ENCODE measurements at regions not wholly inside any gene's neighbourhood (a gene's known extent, or its start where the extent isn't known, plus 50 kb on each side); places are given as distances from the start of the nearest gene placed in this dataset.

DNA sequence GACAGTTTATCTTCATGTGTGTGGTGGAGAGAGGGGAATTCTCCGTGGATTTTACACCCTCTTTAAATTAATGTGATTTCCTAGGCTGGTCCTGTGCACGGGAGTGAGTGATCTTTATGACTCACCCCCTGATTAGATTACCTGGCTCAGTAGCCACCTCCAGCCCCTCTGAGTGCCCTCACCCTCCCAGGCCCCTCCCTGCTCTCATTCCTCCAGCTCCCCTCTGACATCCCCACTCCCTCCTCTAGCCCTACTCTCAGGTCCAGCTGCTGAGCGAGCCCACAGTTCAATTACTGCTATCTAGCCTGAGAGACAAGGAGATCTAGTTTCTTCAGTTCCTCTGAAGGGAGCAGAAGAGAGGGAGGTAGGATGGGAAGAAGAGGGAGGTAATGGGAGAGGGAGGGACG lies 61.8 kb upstream of the ARAP3 start:
- no peaks in the 10 kb centered on the region for H3K36me3 ChIP-seq
- WGBS, 5 donors = 8 to 17% (median 16%) methylated on average over 4 of the region's 4 CpGs
- no peak overlapping the region for H3K4me3 ChIP-seq
- intact Hi-C loops (cut with DNase I; ENCODE audit: low total_unique reads) = no loop called here
- peaks cover 0 to 32% (median 0%) of the 10 kb centered on the region in 3 donors for H3K27me3 ChIP-seq
- TF ChIP-seq POLR2A (IDR thresholded peaks at IDR 0.05) (no peak), POLR2AphosphoS5 (IDR thresholded peaks at IDR 0.05) (no peak)
- TF ChIP-seq, protein P1, sequence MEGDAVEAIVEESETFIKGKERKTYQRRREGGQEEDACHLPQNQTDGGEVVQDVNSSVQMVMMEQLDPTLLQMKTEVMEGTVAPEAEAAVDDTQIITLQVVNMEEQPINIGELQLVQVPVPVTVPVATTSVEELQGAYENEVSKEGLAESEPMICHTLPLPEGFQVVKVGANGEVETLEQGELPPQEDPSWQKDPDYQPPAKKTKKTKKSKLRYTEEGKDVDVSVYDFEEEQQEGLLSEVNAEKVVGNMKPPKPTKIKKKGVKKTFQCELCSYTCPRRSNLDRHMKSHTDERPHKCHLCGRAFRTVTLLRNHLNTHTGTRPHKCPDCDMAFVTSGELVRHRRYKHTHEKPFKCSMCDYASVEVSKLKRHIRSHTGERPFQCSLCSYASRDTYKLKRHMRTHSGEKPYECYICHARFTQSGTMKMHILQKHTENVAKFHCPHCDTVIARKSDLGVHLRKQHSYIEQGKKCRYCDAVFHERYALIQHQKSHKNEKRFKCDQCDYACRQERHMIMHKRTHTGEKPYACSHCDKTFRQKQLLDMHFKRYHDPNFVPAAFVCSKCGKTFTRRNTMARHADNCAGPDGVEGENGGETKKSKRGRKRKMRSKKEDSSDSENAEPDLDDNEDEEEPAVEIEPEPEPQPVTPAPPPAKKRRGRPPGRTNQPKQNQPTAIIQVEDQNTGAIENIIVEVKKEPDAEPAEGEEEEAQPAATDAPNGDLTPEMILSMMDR (IDR thresholded peaks at IDR 0.05) = no peak
- H3K27ac ChIP-seq = no peak overlapping the region
- peak in 1 of 2 donors; percentile 38 for DNase-seq
- no peaks in the 10 kb centered on the region for H3K9me3 ChIP-seq
- H3K4me1 ChIP-seq = peaks cover 0 to 8% (median 2%) of the 10 kb centered on the region in 4 donors

DNA sequence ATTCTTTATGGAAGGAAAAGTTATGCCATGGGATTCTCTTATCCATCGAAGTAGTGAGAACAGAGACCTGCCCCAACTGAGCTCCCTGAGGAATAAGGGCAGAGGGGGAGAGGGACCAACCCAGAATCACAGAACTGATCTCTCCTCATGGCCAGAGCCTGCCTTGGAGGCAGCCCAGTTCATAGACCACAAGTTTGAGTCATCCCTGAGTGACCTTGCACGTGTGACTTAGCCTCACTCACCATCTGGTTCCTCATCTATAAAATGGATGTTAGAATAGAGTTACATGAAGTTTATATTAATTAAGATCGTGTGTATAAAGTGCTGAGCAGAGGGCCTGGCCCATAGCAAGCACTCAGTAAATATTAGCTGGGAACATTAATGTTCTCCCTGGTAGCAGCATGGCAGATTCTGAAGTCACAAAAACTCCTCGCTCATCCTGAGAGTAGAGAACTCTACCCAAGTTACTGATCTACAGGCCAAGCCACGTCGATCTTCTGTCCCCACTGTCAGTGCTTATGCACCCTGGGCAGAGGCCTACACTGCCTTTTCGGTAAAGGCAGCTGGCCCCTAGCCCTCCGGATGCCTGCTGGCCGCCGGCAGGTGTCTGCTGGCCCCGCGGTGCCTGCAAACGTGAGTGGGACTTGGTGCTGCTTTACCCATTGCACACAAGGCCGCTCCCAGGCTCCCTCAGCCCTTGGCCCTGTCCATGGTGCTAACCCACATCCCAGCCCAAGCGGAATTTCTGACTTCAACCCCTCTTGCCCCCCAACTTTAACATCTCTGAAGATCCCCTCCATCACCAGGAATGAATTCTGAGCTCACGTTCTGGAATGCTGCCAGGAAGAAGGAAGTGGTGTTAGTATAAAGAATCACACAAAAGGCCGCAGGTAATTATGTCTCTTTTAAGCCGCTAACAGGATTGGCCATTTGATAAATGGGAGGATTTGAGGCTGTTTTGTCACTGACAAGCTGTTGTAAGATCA lies 61.1 kb upstream of the ARAP3 start:
- H3K4me1 ChIP-seq = peaks cover 0 to 8% (median 2%) of the 10 kb centered on the region in 4 donors
- no peaks in the 10 kb centered on the region for H3K36me3 ChIP-seq
- H3K4me3 ChIP-seq = no peak overlapping the region
- H3K27me3 ChIP-seq = peaks cover 0 to 34% (median 0%) of the 10 kb centered on the region in 3 donors
- WGBS, 5 donors = 22 to 27% (median 26%) methylated on average over 16 to 18 of the region's 18 CpGs
- TF ChIP-seq, protein P1 (IDR thresholded peaks at IDR 0.05) = no peak
- TF ChIP-seq EP300 (IDR thresholded peaks at IDR 0.05) (no peak), POLR2A (IDR thresholded peaks at IDR 0.05) (no peak), POLR2AphosphoS5 (IDR thresholded peaks at IDR 0.05) (no peak)
- no peak overlapping the region for H3K27ac ChIP-seq
- no peaks in the 10 kb centered on the region for H3K9me3 ChIP-seq
- peak; percentile 28 to 78 for DNase-seq
- intact Hi-C loops (cut with DNase I; ENCODE audit: low total_unique reads) = no loop called here

DNA sequence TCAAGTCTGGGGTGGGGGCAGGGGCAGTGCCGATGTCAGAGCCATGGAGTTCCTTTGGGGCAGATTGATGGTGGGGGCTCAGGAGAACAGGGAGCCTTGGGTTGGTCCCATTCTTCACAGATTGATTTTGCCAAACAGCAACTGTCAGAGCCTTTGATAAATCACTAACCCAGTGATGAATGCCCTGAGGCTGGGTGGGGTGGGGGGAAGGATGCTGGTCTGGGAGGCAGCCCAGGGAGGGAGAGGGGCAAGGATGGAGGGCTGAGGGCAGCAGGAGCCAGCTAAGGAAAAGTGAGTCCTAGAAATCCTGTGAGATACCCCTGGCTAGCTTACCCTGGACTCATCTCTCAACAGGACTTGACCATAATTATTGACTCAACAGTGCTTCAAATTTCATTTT lies 60.1 kb upstream of the ARAP3 start:
- Histone ChIP-seq H3K27ac (no peak overlapping the region), H3K4me1 (peaks cover 0 to under 1% (median 0%) of the 10 kb centered on the region in 4 donors), H3K36me3 (no peaks in the 10 kb centered on the region), H3K4me3 (no peak overlapping the region), H3K9me3 (no peaks in the 10 kb centered on the region), H3K27me3 (peaks cover 0 to 44% (median 0%) of the 10 kb centered on the region in 3 donors)
- no peak for DNase-seq
- WGBS, 5 donors = 30 to 82% (median 58%) methylated on average over 1 of the region's 1 CpG
- TF ChIP-seq EP300 (IDR thresholded peaks at IDR 0.05) = no peak
- TF ChIP-seq, protein P1 (IDR thresholded peaks at IDR 0.05) = no peak
- no peak for TF ChIP-seq POLR2A (IDR thresholded peaks at IDR 0.05)
- no peak for TF ChIP-seq POLR2AphosphoS5 (IDR thresholded peaks at IDR 0.05)
- intact Hi-C loops (cut with DNase I; ENCODE audit: low total_unique reads) = no loop called here

DNA sequence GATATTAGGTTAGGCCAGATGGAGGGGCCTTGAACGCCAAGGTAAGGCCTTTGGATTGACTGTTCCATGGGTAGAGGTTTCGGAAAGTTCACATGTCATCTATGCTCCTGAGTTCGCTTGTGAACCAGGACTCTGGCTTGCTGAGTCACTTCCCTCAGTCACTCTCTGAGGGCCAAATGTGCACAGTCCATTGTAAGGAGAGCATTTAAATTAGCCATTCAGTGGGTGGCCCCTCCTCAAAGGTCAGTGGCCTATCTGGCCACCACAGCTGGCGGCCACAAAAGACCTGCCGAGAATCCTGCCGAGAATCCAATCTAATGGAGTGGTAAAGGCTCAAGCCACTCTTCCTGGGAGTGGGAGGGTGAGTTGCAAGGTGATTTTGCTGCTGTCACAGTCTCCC lies 58.9 kb upstream of the ARAP3 start:
- Histone ChIP-seq H3K9me3 (no peaks in the 10 kb centered on the region), H3K27me3 (peaks cover 0 to 49% (median 0%) of the 10 kb centered on the region in 3 donors), H3K27ac (no peak overlapping the region), H3K4me1 (no peaks in the 10 kb centered on the region), H3K4me3 (no peak overlapping the region), H3K36me3 (no peaks in the 10 kb centered on the region)
- no peak for TF ChIP-seq POLR2A (IDR thresholded peaks at IDR 0.05)
- no peak for TF ChIP-seq POLR2AphosphoS5 (IDR thresholded peaks at IDR 0.05)
- no peak for TF ChIP-seq EP300 (IDR thresholded peaks at IDR 0.05)
- TF ChIP-seq, protein P1 (IDR thresholded peaks at IDR 0.05) = no peak
- intact Hi-C loops (cut with DNase I; ENCODE audit: low total_unique reads) = no loop called here
- WGBS, 5 donors = 72 to 79% (median 76%) methylated on average over 6 of the region's 6 CpGs
- DNase-seq = no peak
